Esophagus squamous epithelium (tissue), 4 donors: ENCODE measurements at regions not wholly inside any gene's neighbourhood (a gene's known extent, or its start where the extent isn't known, plus 50 kb on each side); places are given as distances from the start of the nearest gene placed in this dataset.

Experiments
- CTCF ChIP-seq, 6 experiments: fragments of 450-650 bp in 4 of 6; fragments of 200-600 bp in 2 of 6; sonication (generic) in 2 of 6; IDR thresholded peaks; one replicate each; pipeline ENCODE4 v1.5.1; 2016 to 2019; ENCODE audit warnings: antibody characterized with exemption in 6 of 6, mild to moderate bottlenecking in 4 of 6, moderate library complexity in 4 of 6
- POLR2A ChIP-seq, 4 donors: fragments of 450-650 bp; IDR thresholded peaks; one replicate each; pipeline ENCODE4 v1.6.1; 2017; ENCODE audit warnings: antibody characterized with exemption in 4 of 4, mild to moderate bottlenecking in 4 of 4, moderate library complexity in 3 of 4

- TF ChIP-seq CTCF (IDR thresholded peaks at IDR 0.05): no peak
- no peak for TF ChIP-seq POLR2A (IDR thresholded peaks at IDR 0.05)
Observed at GRCh38 chr18:6646801-6647200, 82.7 kb upstream of the ARHGAP28 start.
